GM10248 (cell line): ENCODE measurements at regions not wholly inside any gene's neighbourhood (a gene's known extent, or its start where the extent isn't known, plus 50 kb on each side); places are given as distances from the start of the nearest gene placed in this dataset.

Source experiments
- CTCF ChIA-PET: fragments of 300-600 bp; sonication (Branson Sonifier 250); formaldehyde crosslinking; extraction: SDS; loops from one replicate; lab custom pipeline; 2021; ENCODE audit warnings: antibody characterized with exemption; lab: Yijun Ruan, JAX
- POLR2A ChIA-PET: fragments of 350-650 bp; sonication (Branson Sonifier 250); formaldehyde crosslinking; extraction: SDS; loops from one replicate; lab custom pipeline; 2020; ENCODE audit warnings: antibody characterized with exemption; lab: Yijun Ruan, JAX
- DNase-seq: peaks from one replicate; pipeline ENCODE4 v3.0.0; 2012; ENCODE audit errors: extremely low spot score
- CTCF ChIP-seq: IDR thresholded peaks from 2 replicates; pipeline ENCODE4 v1.5.1; 2012; ENCODE audit warnings: mild to moderate bottlenecking, low read depth; ENCODE audit errors: extremely low read depth, missing control alignments, control extremely low read depth

- no peak for DNase-seq
- POLR2A ChIA-PET = no interaction called here
- no peak for TF ChIP-seq CTCF
- CTCF ChIA-PET = interaction anchor here (1.3 to 1.8 kb wide), 2 partner anchors 10 to 28 kb away, joined by 3 to 4 read pairs; no protein-coding TSS in a partner anchor
These were observed 186.3 kb upstream of the TMEFF2 start for GRCh38 chr2:192381082-192381481.

DNA sequence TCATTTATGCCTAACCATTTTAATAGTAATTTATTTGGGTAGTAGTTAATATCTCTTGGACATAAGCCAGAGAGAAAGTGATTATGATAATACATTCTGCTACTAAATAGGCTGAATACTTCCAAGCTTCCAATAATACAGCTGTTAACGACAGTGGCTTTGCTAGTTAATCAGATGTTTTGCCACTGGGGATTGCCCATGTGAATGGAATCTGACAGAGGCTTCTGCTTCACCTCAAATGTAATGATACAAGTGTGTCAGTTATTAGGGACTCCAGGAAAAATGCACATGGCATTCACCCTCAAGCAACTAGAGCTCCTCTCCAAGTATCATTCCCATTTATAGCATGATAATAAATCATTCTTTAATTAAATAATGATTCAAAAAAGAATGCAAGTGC is 185.0 kb upstream of the TMEFF2 start:
- POLR2A ChIA-PET = no interaction called here
- CTCF ChIA-PET = interaction anchor here (0.8 to 1.8 kb wide), 3 partner anchors 9 to 27 kb away, joined by 3 to 4 read pairs (median 3); no protein-coding TSS in a partner anchor
- no peak for TF ChIP-seq CTCF
- DNase-seq = no peak

DNA sequence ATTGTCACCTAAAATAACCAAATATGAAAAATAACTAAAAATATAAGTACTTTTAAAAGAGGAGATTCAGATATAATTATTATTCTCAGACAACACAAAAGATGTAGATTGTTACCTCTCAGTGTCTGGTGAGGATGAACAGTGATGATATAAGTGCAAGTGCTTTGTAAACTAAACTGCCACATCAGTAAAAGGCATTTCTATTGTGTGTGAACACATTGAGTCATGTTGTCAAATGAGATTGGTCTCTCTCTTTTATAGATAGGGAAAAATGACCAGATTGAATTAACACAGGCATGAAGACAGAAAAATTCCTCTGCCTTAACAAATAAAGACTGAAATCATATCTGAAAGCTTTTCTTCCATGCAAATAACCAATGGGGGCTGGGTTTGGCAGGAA is 182.4 kb upstream of the TMEFF2 start:
- TF ChIP-seq CTCF = no peak
- POLR2A ChIA-PET = no interaction called here
- CTCF ChIA-PET = interaction anchor here (1.6 kb wide), 1 partner anchor 13 kb away, joined by 3 read pairs; no protein-coding TSS in a partner anchor
- DNase-seq = no peak

GRCh38 chr2:192373754-192374153 is 179.0 kb upstream of the TMEFF2 start:
- no peak for DNase-seq
- POLR2A ChIA-PET = no interaction called here
- CTCF ChIA-PET = interaction anchor here (1.4 to 2.6 kb wide), 3 partner anchors 9 to 31 kb away, joined by 3 to 8 read pairs (median 6); no protein-coding TSS in a partner anchor

DNA sequence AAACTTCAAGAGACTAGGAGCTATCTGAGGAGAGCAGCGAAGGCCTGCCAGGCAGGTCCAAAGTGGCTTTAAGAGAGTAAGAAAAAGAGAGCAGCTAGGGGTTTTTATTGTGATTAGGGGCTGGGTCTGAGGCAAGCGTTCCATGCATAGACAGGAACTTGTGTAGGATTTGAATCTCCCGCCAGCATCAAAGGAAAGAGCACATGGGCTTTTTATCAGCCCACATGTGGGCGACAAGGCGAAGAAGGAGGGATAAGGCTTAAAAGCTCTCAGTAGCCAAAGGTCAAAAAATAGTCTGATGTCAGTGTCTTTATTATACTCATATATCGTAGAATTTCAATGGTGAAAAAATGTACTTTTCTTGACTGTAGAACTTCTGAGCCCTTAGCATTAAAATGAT is 178.5 kb upstream of the TMEFF2 start:
- no peak for DNase-seq
- no peak for TF ChIP-seq CTCF
- CTCF ChIA-PET = interaction anchor here (1.5 to 2.6 kb wide), 3 partner anchors 10 to 39 kb away, joined by 3 to 8 read pairs (median 6); no protein-coding TSS in a partner anchor
- POLR2A ChIA-PET = no interaction called here

More at GRCh38 chr2:192373754-192374153, 179.0 kb upstream of the TMEFF2 start:
- TF ChIP-seq CTCF = no peak

DNA sequence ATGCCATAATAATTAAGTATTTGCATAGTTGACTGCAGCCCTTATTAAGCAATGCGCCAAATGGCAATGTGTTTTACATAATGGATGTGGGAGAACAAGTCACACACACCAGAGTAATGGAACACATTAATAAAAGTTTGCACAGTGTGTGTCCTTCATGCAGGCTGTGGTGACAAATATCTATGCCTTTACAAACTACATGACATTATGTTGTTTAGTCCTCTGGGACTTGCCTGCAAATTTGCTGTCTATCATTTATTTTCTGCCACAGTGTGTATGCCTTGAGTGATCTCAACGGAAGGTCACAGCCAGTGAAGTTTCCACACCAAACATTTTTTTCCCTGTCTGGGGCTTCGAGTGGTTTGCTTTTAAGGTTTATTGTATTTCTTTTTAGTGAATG is 175.2 kb upstream of the TMEFF2 start:
- ChIA-PET CTCF (no interaction called here), POLR2A (no interaction called here)
- no peak for DNase-seq
- TF ChIP-seq CTCF = no peak
